GM23338 (cell line): ENCODE measurements at regions not wholly inside any gene's neighbourhood (a gene's known extent, or its start where the extent isn't known, plus 50 kb on each side); places are given as distances from the start of the nearest gene placed in this dataset.

Source experiments
- CREB1 ChIP-seq: fragments of 250-450 bp; sonication (Bioruptor Pico); IDR thresholded peaks from 2 replicates; pipeline ENCODE4 v1.5.0; 2020; ENCODE audit warnings: low read depth, mild to moderate bottlenecking, moderate library complexity
- EZH2 ChIP-seq: fragments of 200-600 bp; sonication (generic); IDR thresholded peaks from one replicate; pipeline ENCODE4 v1.8.0; 2017; ENCODE audit warnings: antibody characterized with exemption, mild to moderate bottlenecking, low read depth; ENCODE audit not compliant: unreplicated experiment
- EZH2phosphoT487 ChIP-seq: fragments of 200-600 bp; sonication (generic); IDR thresholded peaks from one replicate; pipeline ENCODE4 v1.8.1; 2018; ENCODE audit warnings: antibody characterized with exemption; ENCODE audit not compliant: unreplicated experiment
- JUNB ChIP-seq: IDR thresholded peaks from one replicate; pipeline ENCODE4 v1.6.1; 2016; ENCODE audit warnings: antibody characterized with exemption; ENCODE audit not compliant: unreplicated experiment
- POLR2AphosphoS5 ChIP-seq: IDR thresholded peaks from 2 replicates; pipeline ENCODE4 v1.6.1; 2016; ENCODE audit warnings: antibody characterized with exemption, low read depth
- ZNF114 ChIP-seq: fragments of 250-450 bp; sonication (Bioruptor Pico); IDR thresholded peaks from 2 replicates; pipeline ENCODE4 v1.5.0; 2020; ENCODE audit warnings: mild to moderate bottlenecking, moderate library complexity
- TF ChIP-seq, protein P1 (sequence below), 2 experiments: fragments of 200-600 bp in 1 of 2; sonication (generic) in 1 of 2; conservative IDR thresholded peaks; 2 replicates each; pipeline versions ENCODE4 v1.5.1 to v1.6.1; 2016 to 2017; ENCODE audit warnings: antibody characterized with exemption in 2 of 2, low read depth in 2 of 2, mild to moderate bottlenecking in 2 of 2, moderate library complexity in 1 of 2
- TF ChIP-seq, protein P2 (sequence below): IDR thresholded peaks from one replicate; pipeline ENCODE4 v1.6.1; 2018; ENCODE audit warnings: antibody characterized with exemption; ENCODE audit not compliant: unreplicated experiment
- TF ChIP-seq, protein P3 (sequence below): IDR thresholded peaks from 2 replicates; pipeline ENCODE4 v1.6.1; 2016; ENCODE audit warnings: antibody characterized with exemption

DNA sequence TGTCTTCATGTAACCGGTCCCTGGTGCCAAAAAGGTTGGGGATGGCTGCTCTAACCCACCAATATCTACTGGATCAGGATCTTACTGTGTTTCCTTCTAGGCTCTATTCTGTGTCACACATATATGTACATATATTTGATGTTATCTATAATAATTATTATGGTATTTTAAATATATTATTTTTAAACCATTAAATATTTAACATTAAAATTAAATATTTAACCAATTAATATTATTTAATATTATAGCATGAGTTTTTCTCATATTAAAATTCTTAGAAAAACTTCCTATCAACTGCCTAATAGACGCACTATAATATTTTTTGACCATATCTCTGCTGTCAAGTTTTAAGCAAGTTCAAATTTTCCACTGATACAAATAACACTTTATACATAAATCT, 196.9 kb upstream of the PLET1 start:
- TF ChIP-seq, protein P1, sequence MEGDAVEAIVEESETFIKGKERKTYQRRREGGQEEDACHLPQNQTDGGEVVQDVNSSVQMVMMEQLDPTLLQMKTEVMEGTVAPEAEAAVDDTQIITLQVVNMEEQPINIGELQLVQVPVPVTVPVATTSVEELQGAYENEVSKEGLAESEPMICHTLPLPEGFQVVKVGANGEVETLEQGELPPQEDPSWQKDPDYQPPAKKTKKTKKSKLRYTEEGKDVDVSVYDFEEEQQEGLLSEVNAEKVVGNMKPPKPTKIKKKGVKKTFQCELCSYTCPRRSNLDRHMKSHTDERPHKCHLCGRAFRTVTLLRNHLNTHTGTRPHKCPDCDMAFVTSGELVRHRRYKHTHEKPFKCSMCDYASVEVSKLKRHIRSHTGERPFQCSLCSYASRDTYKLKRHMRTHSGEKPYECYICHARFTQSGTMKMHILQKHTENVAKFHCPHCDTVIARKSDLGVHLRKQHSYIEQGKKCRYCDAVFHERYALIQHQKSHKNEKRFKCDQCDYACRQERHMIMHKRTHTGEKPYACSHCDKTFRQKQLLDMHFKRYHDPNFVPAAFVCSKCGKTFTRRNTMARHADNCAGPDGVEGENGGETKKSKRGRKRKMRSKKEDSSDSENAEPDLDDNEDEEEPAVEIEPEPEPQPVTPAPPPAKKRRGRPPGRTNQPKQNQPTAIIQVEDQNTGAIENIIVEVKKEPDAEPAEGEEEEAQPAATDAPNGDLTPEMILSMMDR (conservative IDR thresholded peaks at IDR 0.05; ENCODE audit: low read depth in 2 of 2) = no peak
- TF ChIP-seq POLR2AphosphoS5 = no peak
- TF ChIP-seq ZNF114 = no peak
- no peak for TF ChIP-seq EZH2
- TF ChIP-seq EZH2phosphoT487 = no peak
- no peak for TF ChIP-seq JUNB
- TF ChIP-seq, protein P2, sequence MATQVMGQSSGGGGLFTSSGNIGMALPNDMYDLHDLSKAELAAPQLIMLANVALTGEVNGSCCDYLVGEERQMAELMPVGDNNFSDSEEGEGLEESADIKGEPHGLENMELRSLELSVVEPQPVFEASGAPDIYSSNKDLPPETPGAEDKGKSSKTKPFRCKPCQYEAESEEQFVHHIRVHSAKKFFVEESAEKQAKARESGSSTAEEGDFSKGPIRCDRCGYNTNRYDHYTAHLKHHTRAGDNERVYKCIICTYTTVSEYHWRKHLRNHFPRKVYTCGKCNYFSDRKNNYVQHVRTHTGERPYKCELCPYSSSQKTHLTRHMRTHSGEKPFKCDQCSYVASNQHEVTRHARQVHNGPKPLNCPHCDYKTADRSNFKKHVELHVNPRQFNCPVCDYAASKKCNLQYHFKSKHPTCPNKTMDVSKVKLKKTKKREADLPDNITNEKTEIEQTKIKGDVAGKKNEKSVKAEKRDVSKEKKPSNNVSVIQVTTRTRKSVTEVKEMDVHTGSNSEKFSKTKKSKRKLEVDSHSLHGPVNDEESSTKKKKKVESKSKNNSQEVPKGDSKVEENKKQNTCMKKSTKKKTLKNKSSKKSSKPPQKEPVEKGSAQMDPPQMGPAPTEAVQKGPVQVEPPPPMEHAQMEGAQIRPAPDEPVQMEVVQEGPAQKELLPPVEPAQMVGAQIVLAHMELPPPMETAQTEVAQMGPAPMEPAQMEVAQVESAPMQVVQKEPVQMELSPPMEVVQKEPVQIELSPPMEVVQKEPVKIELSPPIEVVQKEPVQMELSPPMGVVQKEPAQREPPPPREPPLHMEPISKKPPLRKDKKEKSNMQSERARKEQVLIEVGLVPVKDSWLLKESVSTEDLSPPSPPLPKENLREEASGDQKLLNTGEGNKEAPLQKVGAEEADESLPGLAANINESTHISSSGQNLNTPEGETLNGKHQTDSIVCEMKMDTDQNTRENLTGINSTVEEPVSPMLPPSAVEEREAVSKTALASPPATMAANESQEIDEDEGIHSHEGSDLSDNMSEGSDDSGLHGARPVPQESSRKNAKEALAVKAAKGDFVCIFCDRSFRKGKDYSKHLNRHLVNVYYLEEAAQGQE = no peak
- TF ChIP-seq, protein P3, sequence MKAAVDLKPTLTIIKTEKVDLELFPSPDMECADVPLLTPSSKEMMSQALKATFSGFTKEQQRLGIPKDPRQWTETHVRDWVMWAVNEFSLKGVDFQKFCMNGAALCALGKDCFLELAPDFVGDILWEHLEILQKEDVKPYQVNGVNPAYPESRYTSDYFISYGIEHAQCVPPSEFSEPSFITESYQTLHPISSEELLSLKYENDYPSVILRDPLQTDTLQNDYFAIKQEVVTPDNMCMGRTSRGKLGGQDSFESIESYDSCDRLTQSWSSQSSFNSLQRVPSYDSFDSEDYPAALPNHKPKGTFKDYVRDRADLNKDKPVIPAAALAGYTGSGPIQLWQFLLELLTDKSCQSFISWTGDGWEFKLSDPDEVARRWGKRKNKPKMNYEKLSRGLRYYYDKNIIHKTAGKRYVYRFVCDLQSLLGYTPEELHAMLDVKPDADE = no peak
- no peak for TF ChIP-seq CREB1 (CRISPR knock-in tag)
